RKO (cell line): ENCODE measurements at regions not wholly inside any gene's neighbourhood (a gene's known extent, or its start where the extent isn't known, plus 50 kb on each side); places are given as distances from the start of the nearest gene placed in this dataset.

Source experiments
- DNase-seq: peaks from one replicate; pipeline ENCODE4 v3.0.0-alpha.2; 2016; ENCODE audit warnings: low spot score

DNA sequence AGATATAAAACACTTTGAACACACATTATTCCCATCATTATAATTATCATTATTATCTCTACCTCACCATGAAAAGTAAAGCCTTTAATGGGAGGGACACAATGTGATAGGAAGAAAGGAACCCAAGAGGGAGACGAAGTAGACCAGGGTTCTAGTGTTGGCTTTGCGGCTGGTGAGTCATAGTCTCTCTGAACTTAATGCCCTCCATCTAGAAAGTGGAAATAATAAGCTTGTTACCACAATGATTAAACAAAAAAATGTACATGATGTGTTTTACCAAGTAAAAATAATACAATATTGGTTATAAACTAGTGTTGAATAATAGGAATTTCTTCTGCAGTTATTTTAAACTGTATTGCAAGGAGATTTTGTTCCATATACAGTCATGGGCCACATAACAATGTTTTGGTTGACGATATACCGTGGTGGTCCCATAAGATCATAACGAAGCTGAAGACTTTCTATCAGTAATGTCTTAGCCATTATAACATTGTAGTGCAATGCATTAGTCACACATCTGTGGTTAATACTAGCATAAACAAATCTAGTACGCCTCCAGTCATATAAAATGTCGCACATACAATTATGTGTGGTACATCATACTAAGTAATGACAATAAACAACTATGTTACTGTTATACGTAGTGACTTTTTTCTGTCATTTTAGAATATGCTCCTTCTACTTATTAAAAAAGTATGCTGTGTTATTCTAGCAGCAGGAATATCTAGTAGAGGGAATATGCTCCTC is 450.6 kb upstream of the SORCS1 start:
- DNase-seq, result no peak

DNA sequence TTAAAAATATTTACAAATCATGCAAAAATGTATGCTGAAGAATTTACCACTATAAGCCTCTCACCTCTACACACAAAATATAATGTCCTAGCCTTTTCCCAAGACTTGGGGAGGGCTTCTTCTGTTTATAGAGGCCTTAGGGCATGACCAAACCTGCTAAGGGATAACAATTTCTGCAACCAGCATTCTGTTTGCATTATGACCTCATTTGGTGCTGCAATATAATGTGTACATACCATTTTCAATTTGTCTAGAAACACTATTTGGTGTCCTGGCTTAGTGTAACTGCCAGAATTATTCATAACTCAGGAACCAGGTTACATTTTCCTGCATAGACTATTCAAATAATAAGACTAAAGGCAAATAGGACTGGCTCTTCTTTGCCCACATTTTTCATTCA is 446.6 kb upstream of the SORCS1 start:
- DNase-seq, result no peak

DNA sequence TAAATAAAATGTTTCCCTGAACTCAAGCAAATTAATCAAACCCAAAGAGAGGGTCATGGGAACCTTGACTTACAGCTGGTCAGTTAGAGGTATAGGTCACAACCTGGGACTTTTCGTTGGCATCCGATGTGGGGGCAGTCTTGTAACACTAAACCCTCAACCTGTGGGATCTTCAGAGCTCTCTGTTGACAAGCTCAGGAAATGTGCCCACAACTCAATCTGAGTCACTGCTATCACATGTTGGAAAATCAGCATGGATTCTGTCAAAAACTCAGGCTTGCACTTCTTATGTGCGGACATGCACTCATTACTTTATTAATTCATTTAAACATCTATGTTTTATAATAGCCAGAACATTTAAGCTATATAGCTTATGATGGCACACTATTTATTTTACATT is 424.6 kb upstream of the SORCS1 start:
- DNase-seq, result no peak

DNA sequence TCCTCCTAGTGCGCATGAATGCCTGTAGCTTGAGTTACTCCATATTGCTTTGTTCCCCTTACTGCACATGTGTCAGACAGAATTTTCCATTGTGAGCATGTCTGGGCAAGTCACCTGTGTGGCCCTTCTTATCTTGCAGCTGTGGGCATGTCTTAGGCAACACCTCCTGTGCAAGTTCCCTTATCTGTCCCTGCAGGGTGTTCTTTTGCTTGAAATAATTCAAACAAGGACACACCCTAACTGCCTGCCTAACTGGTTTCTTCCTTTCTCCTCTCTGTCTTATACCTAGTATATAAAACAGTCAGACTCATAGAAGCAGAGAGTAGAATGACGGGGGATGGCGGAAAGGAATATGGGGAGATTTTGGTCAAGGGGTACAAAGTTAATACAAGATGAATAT is 421.1 kb upstream of the SORCS1 start:
- no peak for DNase-seq

DNA sequence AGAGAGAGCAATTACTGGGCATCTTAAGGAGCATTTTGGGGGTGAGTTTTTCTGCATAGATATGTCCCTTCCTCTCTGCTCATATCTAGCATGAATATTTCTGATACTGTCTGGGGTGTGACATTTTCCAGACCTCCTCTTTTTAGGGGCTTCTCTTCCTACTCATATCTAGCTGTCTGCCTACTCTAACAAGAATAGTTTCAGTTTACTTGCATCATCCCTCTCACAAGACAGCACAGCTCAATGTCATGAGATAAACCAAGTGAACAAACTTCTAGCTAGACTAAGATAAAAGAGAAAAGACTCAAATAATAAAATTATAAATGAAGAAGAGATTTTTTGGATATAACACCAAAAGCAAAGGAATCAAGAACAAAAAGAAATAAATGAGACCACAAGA is 419.5 kb upstream of the SORCS1 start:
- no peak for DNase-seq

DNA sequence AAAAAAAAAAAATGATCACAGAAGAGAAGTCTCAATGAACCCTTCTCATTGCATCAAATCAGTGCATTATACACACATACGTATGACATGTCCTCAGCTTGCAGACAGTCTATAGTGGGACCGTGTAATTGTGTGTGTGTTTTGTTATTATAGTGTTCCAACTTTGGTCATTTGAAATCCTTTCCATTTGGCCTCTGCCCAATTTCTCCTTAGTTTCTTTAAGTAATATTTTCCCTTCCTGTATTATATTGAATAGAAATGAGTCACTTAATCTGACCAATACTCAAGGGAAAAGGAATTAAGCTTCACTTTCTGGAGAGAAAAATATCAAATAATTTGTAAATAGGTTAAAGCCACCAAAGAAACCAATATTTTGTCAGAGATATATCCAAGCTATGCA is 415.5 kb upstream of the SORCS1 start:
- DNase-seq, result no peak

DNA sequence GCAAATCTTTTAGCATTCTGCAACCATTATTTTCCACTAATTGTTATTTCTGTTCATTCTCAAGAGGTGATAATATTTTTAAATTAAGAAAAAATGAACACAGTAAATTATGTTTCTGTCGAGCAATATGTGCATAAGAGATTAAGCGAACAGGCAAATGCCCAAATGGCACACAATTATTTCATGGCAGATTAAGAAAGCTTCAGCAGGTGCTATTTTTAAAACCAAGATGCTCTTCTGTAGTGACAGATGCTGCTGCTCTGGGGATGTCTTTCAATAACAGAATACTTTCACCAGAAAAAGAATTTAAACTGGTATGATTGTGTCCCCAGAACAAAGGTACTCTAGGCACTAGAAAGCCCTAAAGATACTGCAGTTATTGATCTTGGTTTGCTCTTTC is 412.7 kb upstream of the SORCS1 start:
- DNase-seq, result no peak

DNA sequence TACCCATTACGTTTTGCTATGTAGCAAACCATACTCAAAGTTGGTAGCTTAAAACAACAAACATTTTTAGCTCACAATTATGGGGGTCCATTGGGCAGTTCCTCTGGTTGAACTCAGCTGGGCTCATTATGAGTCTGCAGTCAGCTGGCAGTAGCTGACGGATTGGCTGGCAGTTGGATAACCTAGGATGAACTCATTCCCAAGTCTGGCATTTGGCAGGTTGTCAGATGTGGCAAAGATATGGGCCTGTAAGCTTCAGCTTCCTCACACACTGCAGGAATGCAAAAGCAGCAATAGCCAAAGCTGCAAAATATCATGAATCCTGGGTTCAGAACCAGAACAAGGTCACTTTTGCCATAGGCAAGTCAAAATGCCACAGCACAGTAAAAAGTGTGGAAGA is 412.2 kb upstream of the SORCS1 start:
- no peak for DNase-seq

DNA sequence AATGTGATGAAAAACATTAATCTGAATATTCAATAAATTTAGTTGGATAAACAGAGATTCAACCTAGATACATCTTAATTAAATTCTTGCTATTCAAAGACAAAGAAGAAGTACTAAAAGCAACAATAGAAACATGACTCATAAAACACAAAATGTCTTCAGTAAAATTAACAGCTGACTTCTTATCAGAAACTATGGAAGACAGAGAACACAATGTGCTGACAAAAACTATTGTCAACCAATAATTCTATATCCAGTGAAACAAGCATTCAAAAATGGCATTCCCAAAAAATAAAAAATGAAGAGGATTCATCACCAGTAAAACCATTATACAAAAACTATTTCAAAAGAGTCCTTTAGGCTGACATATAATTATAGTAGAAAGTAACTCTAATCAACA is 400.5 kb upstream of the SORCS1 start:
- no peak for DNase-seq

DNA sequence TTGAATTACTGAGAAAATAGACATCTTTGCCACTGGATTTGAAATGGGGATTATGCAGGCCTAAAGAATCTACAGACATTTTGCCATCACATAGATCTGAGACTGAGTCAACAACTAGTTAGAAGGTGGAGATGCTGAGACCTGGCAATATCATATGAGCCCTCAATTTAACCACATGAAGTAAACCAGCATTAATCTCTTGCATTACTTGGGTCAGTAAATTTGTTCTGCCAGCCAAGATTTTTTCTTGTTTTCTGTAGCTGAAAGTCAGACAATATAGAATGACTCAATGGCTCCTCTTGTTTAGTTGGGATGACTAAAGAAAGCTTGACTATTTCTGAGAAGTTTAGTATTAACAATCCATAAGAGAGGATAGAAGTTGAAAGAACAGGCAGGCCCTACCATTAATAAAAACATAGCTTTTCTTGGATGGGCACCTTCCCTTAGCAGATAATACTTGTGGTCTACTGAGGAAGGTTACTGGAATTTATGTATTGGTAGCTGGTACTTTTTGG is 396.7 kb upstream of the SORCS1 start:
- DNase-seq, result no peak

DNA sequence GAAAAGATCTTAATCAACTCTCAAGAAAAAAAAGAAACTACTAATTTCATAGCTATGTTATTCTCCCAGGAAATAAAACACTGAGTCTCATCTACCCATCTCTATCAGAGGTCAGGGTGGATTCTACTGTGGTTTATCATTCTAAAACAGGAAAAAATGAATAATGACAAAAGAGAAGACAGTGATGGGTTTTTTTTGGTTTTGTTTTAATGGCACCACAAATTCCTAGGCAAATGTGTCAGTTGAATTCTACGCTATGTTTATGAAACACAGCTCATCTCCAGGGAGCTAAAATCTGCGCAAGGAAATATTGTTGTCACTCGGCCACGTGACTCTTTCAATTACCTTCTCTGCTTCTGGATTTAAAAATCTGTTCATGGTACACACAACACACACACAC is 393.4 kb upstream of the SORCS1 start:
- DNase-seq, result no peak

DNA sequence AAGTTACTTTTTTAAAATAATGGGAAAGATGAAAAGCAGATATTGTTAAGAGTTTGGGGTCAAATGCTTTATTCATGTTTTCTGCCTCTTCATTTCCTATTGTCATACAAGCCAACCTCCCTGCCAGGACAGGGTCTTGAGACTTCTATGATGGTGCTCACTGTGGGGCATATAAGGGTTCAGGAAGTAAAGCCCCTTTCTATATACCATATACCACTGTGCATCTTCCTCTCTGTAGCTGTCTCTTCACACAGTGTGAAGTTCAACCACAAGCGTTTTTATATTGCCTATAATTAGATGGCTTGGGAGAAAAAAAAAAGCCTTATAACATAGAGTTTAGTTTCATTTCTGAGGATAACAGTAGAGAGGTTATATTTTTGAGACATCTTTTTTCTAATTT is 389.8 kb upstream of the SORCS1 start:
- DNase-seq, result no peak

DNA sequence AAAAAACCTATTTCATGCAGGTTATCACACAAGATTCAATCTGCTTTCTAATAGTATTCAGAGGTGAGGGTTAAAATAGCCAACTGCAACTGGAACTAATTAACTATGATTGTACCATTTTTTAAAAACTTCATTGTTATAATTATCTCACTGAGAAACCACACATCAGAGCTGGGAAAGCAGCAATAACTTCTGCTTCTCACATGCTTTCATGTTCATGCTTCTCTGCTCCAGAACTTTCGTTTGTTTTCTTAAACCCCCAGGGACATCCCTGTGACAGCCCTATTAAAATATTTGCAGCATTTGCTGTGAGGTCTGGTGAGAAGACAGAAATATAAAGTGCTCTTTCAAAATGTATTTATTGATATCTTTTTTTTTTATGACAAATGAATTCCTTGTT is 389.0 kb upstream of the SORCS1 start:
- no peak for DNase-seq

DNA sequence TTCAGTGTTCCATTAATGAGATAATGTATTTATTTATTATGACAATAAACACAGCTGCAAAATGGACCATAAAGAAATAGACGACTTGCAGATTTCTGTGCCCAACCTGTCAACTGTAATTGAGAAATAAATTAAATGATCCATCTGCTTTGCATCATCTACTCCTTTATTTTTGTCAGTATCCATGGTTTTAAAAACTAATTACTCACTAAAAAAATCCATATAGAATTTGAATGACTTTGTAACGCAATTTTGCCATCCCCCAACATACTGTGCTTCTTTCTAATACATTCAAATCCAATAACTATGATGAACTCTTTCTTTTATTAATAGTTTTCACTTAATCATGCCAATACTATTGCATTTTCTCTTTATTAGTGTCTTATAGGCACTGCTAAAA is 388.5 kb upstream of the SORCS1 start:
- no peak for DNase-seq

DNA sequence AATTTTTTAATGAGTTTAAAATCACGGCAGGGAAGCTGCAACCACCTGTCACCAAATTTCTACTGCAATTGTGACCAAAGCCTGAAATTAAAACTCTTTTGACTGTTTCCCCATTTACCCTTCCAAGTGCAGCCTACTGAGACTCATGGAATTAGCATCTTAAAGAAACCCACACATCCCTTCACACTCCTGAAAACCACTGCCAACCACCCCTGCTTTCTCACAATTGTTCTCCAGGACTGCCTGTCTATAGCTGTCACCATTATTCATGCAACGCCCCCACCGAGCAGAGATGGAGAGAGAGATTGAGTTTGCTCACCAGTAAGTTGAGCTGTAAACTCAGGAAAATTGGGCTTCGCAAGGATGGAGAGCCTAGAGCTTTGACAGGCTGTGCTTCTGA is 383.8 kb upstream of the SORCS1 start:
- DNase-seq, result no peak

DNA sequence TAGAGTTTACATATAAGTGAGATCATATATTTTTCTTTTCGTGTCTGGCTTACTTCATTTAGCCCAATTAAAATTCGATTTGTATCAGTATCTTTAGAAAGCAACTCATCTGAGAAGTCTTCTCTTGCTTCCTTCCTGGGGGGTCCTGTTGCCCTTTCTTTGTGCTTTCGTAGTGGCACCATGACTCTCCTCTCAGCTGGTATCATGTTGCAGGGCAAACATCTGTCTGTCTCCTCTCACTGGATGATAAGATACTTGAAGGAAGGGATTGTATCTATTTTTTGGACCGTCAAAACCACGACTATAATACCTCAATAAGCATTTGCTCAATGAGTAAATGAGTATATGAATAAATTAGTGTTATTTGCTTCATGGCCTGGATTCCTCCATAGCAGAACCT is 382.5 kb upstream of the SORCS1 start:
- DNase-seq, result no peak

DNA sequence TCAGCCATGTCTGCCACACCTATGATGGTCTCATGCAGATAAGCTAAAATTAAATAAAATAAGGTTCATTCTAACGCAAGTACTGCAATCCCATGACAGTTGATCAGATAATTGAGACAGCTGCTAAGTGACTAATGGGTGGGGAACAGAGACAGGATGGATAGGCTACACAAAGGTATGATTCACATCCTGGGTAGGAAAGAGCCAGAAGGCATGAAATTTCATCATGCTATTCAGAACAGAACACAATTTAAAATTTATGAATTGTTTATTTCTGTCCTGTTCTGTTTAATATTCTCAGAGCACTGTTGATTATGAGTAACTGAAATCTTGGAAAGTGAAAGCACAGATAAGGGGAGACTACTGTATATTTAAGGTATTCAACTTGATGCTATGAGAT is 381.8 kb upstream of the SORCS1 start:
- peak; percentile 41 for DNase-seq

DNA sequence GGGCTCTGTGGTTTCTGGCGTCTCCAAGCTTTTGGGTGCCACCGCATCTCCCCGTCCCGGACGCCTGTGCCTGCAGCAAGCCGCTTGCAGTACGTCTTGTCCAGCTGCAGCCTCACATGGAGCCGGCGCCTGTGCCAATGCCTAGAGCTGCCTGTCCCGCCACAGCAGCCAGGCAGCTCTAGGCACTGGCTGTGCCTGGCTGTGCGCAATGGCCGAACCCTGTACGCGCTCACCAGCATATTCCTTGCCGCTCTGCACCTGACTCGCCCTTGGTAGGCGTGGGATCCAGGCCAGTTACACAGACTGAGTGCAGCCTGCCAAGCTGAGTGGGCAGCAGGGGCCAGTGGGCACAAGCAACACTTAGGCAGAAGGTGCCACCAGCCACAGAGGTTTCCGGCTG is 381.2 kb upstream of the SORCS1 start:
- no peak for DNase-seq

DNA sequence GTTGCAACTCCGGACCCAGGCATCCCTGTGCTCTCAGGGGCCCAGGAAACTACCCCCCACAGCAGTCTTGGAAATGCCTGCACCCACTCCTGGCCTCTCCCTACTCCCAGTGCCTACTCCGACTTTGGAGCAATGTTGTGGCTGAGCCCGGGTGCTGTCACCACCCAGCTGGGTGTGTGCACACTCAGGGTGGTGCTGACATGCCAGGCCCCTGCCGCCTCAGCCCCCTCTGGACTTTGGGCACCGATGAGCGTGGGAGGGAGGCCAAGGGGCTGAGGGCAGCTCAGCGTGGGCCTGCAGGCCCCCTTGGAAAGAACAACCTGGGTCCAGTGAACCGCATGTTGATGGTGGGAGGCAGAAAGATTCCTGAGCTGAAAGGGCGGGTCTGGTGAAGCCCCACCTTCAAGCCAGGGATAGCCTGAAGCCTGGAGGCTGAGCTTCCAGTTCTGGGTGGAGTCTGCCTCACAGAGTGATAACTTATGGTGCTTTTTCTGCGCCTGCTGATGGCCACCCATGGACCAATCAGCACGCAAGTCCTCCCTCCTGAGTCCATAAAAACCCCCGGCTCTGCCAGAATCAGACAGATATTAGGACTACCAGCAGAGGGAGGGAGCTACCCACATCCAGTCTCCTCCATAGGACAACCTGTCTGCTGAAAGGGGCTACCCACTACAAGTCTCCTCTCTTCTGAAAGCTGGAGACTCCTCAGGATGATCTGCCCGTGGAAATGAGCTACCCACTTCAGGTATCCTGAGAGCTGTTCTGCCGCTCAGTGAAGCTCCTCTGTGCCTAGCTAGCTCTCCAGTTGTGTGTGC is 380.4 kb upstream of the SORCS1 start:
- DNase-seq, result no peak

DNA sequence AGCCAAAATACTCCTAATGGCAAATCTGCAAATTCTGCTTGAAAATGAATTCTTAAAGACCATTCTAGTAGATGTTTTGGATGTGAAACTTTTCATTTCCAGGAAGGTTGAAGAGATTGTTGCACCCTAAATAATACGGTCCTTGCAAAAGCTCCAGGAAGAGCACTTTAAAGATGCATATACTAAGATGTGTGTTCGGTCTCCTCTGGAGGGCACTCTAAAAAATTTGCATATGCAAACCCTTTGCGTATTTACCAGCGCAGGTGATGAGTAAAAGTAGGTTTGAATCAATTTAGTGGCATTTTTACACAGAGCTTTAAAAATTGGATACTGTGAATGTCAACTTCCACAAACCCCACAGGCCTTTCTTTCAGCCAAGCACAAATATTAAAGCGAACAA is 378.1 kb upstream of the SORCS1 start:
- no peak for DNase-seq

DNA sequence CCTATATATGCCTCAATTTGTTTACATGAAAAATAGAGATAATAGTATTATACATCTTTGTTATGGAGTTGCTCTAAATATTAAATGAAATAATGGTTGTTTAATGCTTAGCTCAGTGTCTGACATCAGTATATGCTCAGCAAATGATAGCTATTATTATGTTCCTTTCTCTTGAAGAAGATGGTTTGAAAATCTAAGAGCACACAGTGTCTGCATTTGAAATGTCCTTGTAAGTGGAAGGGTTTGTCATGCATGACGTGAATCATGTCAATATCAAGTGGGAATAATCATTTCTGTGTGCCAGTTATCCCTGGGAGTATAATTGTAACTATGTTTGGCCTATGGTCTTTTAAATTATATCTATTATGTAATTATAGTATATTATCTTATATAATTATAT is 377.5 kb upstream of the SORCS1 start:
- DNase-seq, result no peak

DNA sequence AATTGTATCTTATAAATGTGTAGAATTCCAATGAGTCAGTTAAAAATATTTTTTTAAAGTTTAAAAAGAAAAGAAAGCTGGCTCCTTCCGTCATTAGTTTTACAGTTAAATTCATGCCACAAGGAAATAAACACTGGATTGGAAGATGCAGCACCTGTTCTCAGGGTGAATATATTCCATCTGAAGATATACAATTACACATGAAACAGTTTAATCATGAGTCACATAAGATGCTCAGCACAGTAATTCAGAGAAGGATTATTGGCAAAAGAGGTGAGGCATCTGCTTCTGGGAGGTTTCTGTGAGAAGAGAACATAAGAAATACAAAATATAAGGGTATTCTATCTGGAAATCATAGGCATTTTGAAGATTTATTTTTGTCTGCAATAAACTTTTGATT is 376.5 kb upstream of the SORCS1 start:
- no peak for DNase-seq

DNA sequence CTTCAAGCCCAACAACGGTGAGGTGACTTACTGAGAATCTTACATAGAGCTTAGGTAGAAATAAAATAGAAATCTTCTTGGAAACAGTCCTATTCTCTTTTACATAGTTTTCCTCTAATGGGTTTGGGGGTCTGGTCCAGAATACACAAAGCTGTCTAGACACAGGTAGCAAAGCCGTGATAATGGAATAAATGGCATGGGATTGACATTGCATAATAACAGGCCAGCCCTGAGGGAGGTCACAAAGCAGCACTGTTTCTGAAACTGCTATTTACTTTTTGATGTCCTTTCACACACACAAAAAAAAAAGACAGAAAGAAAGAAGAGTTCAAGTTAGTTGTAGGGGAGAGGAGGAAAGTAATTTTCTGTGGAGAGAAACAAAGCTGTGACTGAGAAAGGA is 364.8 kb upstream of the SORCS1 start:
- no peak for DNase-seq

DNA sequence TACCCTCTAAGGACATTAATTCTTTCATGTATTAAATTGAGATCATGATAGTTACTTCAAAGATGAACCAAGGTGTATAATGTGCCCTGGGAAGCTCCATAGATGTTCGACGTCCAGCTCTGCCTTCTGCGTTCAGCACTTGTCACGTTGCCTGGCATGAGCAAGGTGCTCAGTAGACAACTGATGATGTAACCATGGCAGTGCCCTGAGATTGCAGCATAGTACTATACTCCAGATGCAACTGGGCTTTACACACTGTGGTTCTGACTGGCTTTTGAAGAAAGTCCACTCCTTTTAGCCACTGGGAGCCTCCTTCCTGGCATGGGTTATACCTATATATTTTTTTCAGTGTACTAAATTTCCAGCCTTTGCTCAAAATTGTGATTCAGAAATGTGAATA is 355.8 kb upstream of the SORCS1 start:
- no peak for DNase-seq
